Activated T-helper 1 cell treated with anti-CD3 and anti-CD28 coated beads, Interleukin-12 subunit alpha, Interleukin-12 subunit beta, Interleukin-2, Interleukin-4 antibody, amounts not matched to agents 30 ng/mL and 10 ng/mL and 1 ng/mL, durations not matched to agents 14 hours and 24 hours and 36 hours (primary cell): ENCODE measurements at regions not wholly inside any gene's neighbourhood (a gene's known extent, or its start where the extent isn't known, plus 50 kb on each side); places are given as distances from the start of the nearest gene placed in this dataset.
"Not testable (repeated sequence)": the region's sequence is repeated elsewhere in the genome, so short reads cannot be mapped to it uniquely, and the experiment has no call there.

ENCODE experiments used
- DNase-seq: peaks from one replicate; pipeline ENCODE4 v3.0.0; 2021; ENCODE audit warnings: low spot score
- H3K27ac Mint-ChIP-seq: one replicate; pipeline ENCODE4 v1.8.0; 2021; ENCODE audit warnings: mild to moderate bottlenecking, mixed read lengths
- H3K27me3 Mint-ChIP-seq: one replicate; pipeline ENCODE4 v1.8.0; 2022; ENCODE audit warnings: mild to moderate bottlenecking, moderate library complexity, mixed read lengths; ENCODE audit not compliant: insufficient read depth
- H3K36me3 Mint-ChIP-seq: one replicate; pipeline ENCODE4 v1.8.0; 2021; ENCODE audit warnings: low read depth, mixed read lengths
- H3K4me1 Mint-ChIP-seq: one replicate; pipeline ENCODE4 v1.8.0; 2021; ENCODE audit warnings: low read depth, mixed read lengths
- H3K4me3 Mint-ChIP-seq: one replicate; pipeline ENCODE4 v1.8.0; 2021; ENCODE audit warnings: mild to moderate bottlenecking, moderate library complexity, mixed read lengths
- H3K9me3 Mint-ChIP-seq: one replicate; pipeline ENCODE4 v1.8.0; 2021; ENCODE audit warnings: mixed read lengths
- intact Hi-C: fragments of 100-400 bp; cut with micrococcal nuclease; formaldehyde crosslinking; loops from one replicate; pipeline ENCODE4 v1.15.1; 2024

DNA sequence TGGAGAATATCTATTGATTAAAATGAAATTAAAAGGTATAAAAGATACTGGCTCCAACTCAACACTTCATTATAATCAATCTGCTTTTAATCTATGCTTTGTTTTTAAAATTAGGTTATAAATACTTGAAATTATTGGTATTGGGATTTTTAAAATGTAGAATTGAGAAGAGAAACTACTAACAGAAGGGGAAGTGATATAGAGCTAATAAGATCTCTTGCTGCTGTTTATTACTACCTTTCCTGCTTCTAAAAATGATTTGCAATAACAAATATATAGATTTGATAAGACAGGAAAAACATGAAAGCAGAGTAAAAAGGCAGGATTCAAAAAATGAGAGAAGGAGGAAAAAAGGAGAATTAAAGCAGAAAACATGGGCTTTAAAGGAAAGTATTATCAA, 209.3 kb upstream of the NREP start:
- H3K27ac Mint-ChIP-seq, result no peak overlapping the region
- H3K36me3 Mint-ChIP-seq, result no peaks in the 10 kb centered on the region
- H3K4me1 Mint-ChIP-seq, result no peaks in the 10 kb centered on the region
- peaks cover 3% of the 10 kb centered on the region for H3K27me3 Mint-ChIP-seq
- no peak for DNase-seq
- peaks cover 2% of the 10 kb centered on the region for H3K9me3 Mint-ChIP-seq
- no peak overlapping the region for H3K4me3 Mint-ChIP-seq
- intact Hi-C loops, result no loop called here

DNA sequence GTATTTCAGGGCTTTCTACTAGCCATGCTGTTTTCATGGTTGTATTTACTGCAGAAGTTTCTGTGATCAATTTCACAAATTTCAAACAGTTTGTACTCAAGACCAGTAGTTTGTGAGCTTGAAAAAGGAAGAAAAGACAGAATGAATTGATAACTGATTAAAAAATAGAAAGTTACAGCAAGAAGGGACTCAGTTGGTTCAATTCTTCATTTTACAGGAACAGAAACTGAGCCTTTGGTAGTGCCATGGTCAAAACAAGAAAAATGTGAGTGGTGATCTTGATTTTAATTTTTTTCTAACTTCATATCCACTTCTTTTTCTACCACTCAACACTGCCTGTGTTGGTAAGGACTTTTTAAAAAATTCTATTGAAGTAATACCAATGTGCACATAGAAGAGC, 206.6 kb upstream of the NREP start:
- Mint-ChIP-seq H3K36me3 (no peaks in the 10 kb centered on the region), H3K27ac (no peak overlapping the region), H3K4me1 (no peaks in the 10 kb centered on the region)

DNA sequence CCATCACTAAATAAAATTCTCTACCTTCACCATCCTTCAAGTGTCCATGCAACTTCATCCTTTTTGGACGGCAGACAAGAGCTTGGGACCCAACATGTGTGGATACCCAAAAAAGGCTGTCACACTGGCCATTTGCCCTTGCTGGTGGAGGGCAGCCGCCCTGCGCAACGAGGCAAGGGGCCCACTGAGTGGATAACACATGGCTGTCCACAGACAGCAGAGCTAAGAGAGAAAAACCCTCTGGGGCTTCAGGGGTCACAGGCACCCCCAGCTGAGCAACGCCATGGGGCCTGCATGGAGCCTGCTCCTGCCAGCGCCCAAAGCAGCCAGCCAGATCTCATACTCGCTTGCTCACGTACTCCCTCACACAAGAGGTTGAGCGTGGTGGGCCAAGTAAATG, 205.9 kb upstream of the NREP start:
- no peaks in the 10 kb centered on the region for H3K4me1 Mint-ChIP-seq
- H3K27ac Mint-ChIP-seq, result no peak overlapping the region
- peaks cover 2% of the 10 kb centered on the region for H3K9me3 Mint-ChIP-seq
- H3K36me3 Mint-ChIP-seq, result no peaks in the 10 kb centered on the region
- H3K4me3 Mint-ChIP-seq, result no peak overlapping the region
- H3K27me3 Mint-ChIP-seq, result peaks cover 7% of the 10 kb centered on the region
- no peak for DNase-seq
- intact Hi-C loops, result no loop called here

More for the DNA sequence above, 206.6 kb upstream of the NREP start:
- intact Hi-C loops, result no loop called here
- peaks cover 2% of the 10 kb centered on the region for H3K9me3 Mint-ChIP-seq
- no peak for DNase-seq
- H3K27me3 Mint-ChIP-seq, result peaks cover 7% of the 10 kb centered on the region
- H3K4me3 Mint-ChIP-seq, result no peak overlapping the region

DNA sequence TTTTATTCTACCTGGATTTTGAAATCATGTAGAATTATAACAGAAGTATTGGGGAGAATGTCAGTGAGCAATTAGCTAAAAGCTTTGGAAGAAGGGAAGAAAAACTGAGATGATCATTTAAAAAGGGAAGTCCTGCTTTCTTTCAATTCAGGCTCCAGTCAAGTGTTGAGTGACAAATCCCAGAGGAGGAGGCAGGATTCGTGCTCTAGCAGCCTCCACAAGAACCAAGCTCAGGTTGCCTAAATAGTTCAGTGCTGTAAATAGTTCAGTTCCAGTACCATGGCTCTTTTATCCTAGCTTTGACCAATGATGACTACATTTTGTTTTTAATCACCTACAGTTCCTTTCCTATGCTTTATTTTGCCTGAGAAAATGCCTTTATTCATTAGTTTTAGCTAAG, 204.9 kb upstream of the NREP start:
- intact Hi-C loops, result no loop called here
- DNase-seq, result no peak
- Mint-ChIP-seq H3K27ac (no peak overlapping the region), H3K36me3 (no peaks in the 10 kb centered on the region), H3K4me1 (no peaks in the 10 kb centered on the region), H3K4me3 (no peak overlapping the region), H3K9me3 (peaks cover 2% of the 10 kb centered on the region), H3K27me3 (peaks cover 7% of the 10 kb centered on the region)

DNA sequence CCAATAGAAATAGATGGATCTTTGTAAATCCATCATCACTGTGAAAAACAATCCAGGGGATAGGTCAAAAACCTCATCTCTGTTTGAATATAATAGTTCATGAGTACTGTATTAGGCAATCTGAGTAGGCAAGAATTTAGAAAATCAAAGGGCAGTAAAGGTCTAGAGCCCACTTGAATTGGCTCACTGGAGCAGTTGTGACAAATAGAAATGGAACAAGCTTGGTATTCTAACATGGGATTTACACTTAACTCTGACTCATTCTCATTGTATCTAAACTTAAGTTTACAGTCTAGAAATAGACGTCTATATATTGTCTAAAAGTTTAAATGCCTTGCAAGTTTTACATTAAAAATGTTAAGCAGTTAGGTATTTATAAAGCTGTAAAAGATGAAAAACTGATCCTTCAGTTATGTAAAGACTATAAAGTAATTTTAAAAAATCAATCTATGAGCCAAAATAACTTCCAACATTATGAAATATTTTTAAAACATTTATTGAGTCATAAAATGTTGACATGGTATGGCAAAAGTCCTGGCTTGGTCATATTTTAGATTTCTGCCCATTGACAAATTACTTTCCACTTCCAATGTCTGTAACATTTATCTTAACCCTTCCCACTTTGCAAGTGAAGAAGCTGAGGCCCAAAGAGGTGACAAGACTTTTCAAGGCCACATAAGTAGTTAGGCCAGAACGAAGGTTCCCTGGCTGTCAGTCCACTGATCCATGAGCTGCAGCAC, 203.7 kb upstream of the NREP start:
- intact Hi-C loops, result no loop called here
- no peaks in the 10 kb centered on the region for H3K4me1 Mint-ChIP-seq
- H3K27me3 Mint-ChIP-seq, result peaks cover 7% of the 10 kb centered on the region
- H3K27ac Mint-ChIP-seq, result no peak overlapping the region
- peaks cover 2% of the 10 kb centered on the region for H3K9me3 Mint-ChIP-seq
- no peaks in the 10 kb centered on the region for H3K36me3 Mint-ChIP-seq
- H3K4me3 Mint-ChIP-seq, result no peak overlapping the region
- no peak for DNase-seq

DNA sequence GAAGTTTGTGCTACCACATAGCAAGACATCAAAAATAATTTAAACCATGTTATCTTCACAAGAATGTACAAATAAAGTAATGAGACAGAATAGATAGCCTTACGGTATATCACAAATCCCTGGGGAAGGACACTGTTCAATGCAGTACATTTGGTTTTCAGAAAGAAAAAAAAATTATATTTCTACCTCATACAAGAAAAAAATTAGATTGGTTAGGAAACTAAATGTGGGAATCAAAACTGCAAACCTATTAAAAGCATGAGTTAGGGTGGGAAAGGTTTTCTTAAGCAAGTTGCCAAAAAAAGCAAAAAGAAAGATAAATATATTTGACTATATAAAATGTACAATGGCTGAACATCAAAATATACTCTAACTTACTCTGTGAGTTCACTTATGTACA, 201.9 kb upstream of the NREP start:
- Mint-ChIP-seq H3K4me3 (no peak overlapping the region), H3K9me3 (peaks cover 2% of the 10 kb centered on the region), H3K27ac (no peak overlapping the region), H3K27me3 (peaks cover 7% of the 10 kb centered on the region), H3K36me3 (no peaks in the 10 kb centered on the region), H3K4me1 (no peaks in the 10 kb centered on the region)
- DNase-seq, result no peak
- intact Hi-C loops, result no loop called here

DNA sequence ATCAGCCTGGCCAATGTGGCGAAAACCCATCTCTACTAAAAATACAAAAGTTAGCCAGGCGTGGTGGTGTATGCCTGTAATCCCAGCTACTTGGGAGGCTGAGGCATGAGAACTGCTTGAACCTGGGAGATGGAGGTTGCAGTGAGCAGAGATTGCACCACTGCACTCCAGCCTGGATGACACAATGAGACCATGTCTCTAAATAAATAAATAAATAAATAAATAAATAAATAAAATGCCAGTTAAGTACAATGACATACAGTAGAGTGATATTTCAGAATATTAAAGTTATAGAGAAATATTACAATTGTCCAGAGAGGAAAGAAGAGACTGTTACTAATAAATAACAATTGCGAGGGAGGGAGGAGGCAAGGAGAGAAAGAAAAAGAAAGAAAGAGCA, 199.8 kb upstream of the NREP start:
- H3K4me3 Mint-ChIP-seq, DNase-seq, H3K9me3 Mint-ChIP-seq, H3K27ac Mint-ChIP-seq, H3K27me3 Mint-ChIP-seq, intact Hi-C loops, H3K36me3 Mint-ChIP-seq, H3K4me1 Mint-ChIP-seq: not testable (repeated sequence)

DNA sequence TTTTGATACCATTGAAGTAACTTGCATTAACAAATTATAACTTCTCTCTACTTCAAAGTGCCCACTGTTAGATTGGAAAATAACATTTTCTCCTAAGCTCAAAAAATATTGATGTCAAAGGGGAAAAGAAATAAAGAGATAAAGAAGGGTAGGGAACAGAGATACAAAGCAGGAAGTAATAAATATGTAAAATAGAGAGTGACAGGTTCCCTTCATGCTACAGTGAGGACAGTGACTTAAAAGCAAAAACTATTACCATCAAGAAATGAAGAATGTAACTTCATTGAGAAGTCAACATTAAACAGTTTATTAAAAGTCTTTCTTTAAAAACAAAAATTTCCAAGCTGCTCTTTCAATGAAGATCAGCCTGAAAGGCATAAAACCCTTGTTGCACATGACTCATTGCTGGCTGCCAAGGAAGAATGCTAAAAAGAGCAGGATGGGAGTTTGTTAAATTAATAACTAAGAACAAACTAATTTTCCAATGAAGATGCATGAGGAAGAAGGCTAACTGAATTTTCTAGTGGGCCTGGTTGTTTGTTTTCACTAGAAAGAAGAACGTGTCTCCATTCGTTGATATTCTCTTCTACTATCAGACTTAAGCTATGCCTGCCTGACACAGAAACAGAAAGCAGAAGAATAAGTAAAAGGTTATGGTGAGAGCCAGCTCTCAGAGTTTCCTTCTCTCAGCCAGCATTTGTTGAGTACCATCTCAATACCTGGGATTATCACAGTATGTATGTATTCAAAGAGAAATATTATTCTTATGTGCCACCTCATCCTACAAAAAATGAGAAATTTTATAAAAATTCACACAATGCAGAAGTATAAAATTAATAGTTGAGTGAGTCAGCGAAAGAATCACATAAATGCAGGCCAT, 197.8 kb upstream of the NREP start:
- no peaks in the 10 kb centered on the region for H3K36me3 Mint-ChIP-seq
- intact Hi-C loops, result no loop called here
- H3K27me3 Mint-ChIP-seq, result peaks cover 5% of the 10 kb centered on the region
- H3K4me1 Mint-ChIP-seq, result no peaks in the 10 kb centered on the region
- H3K9me3 Mint-ChIP-seq, result no peaks in the 10 kb centered on the region
- H3K27ac Mint-ChIP-seq, result no peak overlapping the region
- DNase-seq, result no peak
- no peak overlapping the region for H3K4me3 Mint-ChIP-seq

DNA sequence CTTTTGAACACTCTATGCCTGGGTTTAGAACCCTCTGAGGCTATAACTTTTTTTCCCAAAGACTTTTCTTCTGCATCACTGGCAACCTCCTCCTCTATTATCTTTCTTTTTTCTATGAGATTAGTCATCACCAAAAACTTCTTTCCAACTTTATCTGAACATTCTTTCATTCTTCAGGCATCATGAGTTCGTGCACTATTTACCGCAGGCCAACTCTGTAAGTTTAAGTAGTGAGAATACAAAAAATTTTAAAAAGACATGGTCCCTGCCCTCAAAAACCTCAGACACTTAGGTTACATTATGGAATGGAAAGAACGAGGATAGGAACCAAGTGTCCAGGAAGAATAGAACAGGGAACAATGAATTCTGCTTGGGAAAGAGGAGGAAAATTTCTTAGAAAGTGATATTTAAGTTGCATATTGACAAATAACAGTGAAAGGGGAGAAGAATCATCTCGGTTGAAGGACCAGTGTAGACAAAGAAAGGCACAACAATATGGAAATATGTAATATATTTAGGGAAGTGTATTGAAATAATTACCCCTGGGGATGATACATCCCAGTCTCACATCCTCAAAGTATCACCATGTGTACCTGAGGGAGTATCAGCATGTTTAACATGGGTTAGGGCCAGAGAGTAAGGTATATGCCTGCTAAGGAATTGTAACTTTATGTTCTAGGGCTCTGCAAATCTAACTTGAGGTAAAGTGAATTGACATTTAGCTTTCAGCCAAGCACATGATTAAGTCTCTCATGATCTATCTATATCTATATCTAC, 196.5 kb upstream of the NREP start:
- intact Hi-C loops, result no loop called here
- Mint-ChIP-seq H3K27me3 (no peaks in the 10 kb centered on the region), H3K4me1 (no peaks in the 10 kb centered on the region), H3K9me3 (no peaks in the 10 kb centered on the region), H3K36me3 (no peaks in the 10 kb centered on the region), H3K4me3 (no peak overlapping the region), H3K27ac (no peak overlapping the region)
- DNase-seq, result no peak

DNA sequence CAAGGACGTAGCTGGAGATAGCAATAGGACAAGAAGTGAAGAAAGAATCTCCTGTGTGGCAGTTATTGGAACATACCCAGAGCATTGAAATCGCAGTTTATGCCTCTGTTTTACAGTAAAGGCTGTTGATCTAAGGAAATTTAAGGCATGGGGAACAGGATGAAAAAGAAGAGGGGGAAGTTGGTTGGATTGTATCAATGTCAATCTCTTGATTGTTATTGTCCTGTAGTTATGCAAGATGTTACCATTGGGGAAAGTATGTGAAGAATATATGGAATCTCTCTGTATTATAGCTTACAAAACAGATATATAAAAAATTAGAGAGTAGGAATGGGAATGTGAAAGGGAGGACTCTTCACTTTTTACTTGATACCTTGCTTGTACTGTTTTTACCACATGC, 195.6 kb upstream of the NREP start:
- Mint-ChIP-seq H3K9me3 (no peaks in the 10 kb centered on the region), H3K36me3 (no peaks in the 10 kb centered on the region), H3K27ac (no peak overlapping the region), H3K27me3 (no peaks in the 10 kb centered on the region), H3K4me1 (no peaks in the 10 kb centered on the region), H3K4me3 (no peak overlapping the region)
- DNase-seq, result no peak
- intact Hi-C loops, result no loop called here

DNA sequence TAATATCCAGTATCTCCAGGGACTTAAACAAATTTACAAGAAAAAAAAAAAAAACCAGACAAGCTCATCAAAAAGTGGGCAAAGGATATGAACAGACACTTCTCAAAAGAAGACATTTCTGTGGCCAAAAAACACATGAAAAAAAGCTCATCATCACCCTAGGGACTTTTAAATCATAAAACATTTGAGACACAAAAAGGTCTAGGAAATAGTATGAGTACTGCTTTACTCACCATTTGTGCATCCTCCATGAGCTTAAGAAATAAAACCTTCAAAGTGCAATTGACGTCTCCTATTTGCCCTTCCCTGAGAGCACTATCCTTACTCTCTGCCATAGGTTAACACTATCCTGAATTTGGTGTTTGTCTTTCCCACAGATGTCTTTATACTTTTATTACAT, 193.7 kb upstream of the NREP start:
- intact Hi-C loops, result no loop called here
- no peaks in the 10 kb centered on the region for H3K9me3 Mint-ChIP-seq
- DNase-seq, result no peak
- no peak overlapping the region for H3K27ac Mint-ChIP-seq
- no peak overlapping the region for H3K4me3 Mint-ChIP-seq
- no peaks in the 10 kb centered on the region for H3K4me1 Mint-ChIP-seq
- H3K27me3 Mint-ChIP-seq, result no peaks in the 10 kb centered on the region
- no peaks in the 10 kb centered on the region for H3K36me3 Mint-ChIP-seq

DNA sequence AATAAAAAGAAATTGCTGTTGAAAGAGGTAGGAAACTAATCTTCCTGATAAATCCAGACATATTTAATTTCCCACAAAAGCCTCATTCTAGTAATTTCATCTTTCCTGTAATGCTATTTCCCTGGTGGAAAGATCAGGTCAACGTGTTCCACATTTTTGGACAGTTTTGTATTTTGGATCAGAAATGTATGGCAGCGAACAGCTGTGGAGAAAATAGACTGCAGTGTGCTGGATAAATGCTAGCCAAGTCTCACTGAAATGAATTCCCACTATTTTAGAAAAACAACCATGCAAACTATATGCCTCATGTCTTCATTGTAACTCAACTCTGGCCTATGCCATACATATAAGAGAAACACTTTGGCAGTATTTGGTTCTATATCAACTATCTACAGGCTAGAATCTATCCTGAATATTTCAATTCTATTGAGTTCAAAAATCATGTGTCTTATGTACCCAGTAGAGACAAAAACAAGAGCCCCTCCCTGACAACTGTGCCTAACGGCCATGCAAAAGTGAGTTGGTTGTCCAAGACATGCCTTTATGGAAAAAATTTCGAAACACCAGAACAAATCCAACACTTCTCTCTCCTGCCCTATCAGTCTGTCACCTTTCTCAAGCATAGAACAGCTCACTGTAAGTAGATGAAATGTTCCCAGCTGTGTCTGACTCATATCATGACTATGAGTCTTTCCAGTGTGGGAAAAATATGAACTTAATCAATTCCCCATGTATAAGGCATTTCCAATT, 191.3 kb upstream of the NREP start:
- no peak overlapping the region for H3K4me3 Mint-ChIP-seq
- H3K4me1 Mint-ChIP-seq, result no peaks in the 10 kb centered on the region
- peaks cover 4% of the 10 kb centered on the region for H3K27me3 Mint-ChIP-seq
- no peaks in the 10 kb centered on the region for H3K9me3 Mint-ChIP-seq
- H3K36me3 Mint-ChIP-seq, result no peaks in the 10 kb centered on the region
- no peak overlapping the region for H3K27ac Mint-ChIP-seq
- intact Hi-C loops, result loop anchor here (5.0 kb wide), 1 partner anchor 956 kb away; no protein-coding TSS in a partner anchor
- DNase-seq, result no peak
